OCI-LY7 (cell line): ENCODE measurements at regions not wholly inside any gene's neighbourhood (a gene's known extent, or its start where the extent isn't known, plus 50 kb on each side); places are given as distances from the start of the nearest gene placed in this dataset.

Experiments used
- CTCF ChIP-seq: fragments of 200-600 bp; sonication (generic); conservative IDR thresholded peaks from 2 replicates; pipeline ENCODE4 v1.5.1; 2014; ENCODE audit warnings: mild to moderate bottlenecking, antibody characterized with exemption, low read length, moderate library complexity, mixed read lengths
- EZH2phosphoT487 ChIP-seq: fragments of 200-600 bp; sonication (generic); IDR thresholded peaks from 2 replicates; pipeline ENCODE4 v1.6.1; 2018; ENCODE audit warnings: low read depth, borderline replicate concordance, mild to moderate bottlenecking, mixed run types, antibody characterized with exemption, low read length, moderate library complexity, mixed read lengths

GRCh38 chr18:71554686-71555085 is 989.5 kb downstream of the CBLN2 start:
- TF ChIP-seq EZH2phosphoT487 (no peak), CTCF (no peak)
